ENCODE measurements at regions not wholly inside any gene's neighbourhood (a gene's known extent, or its start where the extent isn't known, plus 50 kb on each side); places are given as distances from the start of the nearest gene placed in this dataset.

DNA sequence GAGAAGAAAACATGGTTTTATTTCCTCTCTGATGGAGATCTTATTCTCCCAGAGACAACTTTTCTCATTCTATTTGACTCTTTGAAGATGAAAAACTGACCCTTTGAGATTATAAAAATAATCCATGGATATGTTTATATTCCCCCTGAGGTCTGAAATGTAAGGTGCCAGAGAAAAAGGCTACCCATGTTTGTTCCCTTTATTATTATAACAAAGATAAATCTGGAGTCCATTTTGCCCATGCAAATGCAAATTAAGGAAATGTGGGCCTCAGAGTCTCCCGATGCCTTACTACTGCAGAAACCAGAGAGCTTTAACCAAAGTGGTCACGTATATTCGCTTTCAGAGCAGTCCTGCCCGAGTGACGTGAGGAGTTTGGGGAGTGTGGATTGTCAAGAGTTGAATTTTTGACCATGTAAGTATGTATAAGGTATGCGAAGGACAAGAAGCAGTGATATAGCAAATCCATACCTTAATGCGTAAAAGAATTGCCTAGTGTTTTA, 312.5 kb downstream of the RASEF start:
- TF ChIP-seq, protein P1, sequence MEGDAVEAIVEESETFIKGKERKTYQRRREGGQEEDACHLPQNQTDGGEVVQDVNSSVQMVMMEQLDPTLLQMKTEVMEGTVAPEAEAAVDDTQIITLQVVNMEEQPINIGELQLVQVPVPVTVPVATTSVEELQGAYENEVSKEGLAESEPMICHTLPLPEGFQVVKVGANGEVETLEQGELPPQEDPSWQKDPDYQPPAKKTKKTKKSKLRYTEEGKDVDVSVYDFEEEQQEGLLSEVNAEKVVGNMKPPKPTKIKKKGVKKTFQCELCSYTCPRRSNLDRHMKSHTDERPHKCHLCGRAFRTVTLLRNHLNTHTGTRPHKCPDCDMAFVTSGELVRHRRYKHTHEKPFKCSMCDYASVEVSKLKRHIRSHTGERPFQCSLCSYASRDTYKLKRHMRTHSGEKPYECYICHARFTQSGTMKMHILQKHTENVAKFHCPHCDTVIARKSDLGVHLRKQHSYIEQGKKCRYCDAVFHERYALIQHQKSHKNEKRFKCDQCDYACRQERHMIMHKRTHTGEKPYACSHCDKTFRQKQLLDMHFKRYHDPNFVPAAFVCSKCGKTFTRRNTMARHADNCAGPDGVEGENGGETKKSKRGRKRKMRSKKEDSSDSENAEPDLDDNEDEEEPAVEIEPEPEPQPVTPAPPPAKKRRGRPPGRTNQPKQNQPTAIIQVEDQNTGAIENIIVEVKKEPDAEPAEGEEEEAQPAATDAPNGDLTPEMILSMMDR (IDR thresholded peaks at IDR 0.05) = no peak
- H3K36me3 ChIP-seq = no peaks in the 10 kb centered on the region
- H3K9me3 ChIP-seq = no peaks in the 10 kb centered on the region
- H3K4me1 ChIP-seq = no peaks in the 10 kb centered on the region
- intact Hi-C loops (cut with DNase I) = no loop called here
- H3K27ac ChIP-seq = no peak overlapping the region
- ATAC-seq (no peak), DNase-seq (no peak)
- H3K4me3 ChIP-seq = no peak overlapping the region
- no peaks in the 10 kb centered on the region for H3K27me3 ChIP-seq (ENCODE audit: low read depth)

DNA sequence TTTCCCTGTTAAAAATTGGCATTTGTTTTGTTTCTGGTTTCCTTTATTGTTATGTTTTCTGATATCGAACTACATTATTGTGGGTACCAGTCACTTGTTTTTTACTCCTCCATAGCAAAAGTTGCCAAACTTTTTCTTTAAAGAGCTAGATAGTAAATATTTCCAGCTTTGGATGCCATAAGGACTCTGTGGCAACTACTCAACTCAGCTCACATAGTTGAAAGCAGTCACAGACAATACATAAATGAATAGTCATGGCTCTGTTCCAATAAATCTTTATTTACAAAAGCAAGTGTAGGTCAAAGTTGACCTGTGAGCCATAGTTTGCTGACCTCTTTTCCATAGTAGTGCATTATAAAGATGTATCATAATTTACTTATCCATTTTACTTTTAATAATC, 305.0 kb downstream of the RASEF start:
- no peak overlapping the region for H3K4me3 ChIP-seq
- H3K4me1 ChIP-seq = no peaks in the 10 kb centered on the region
- H3K36me3 ChIP-seq = no peaks in the 10 kb centered on the region
- intact Hi-C loops (cut with DNase I) = no loop called here
- TF ChIP-seq, protein P1 (IDR thresholded peaks at IDR 0.05) = no peak
- ATAC-seq = no peak
- no peak overlapping the region for H3K27ac ChIP-seq
- no peak for DNase-seq
- H3K9me3 ChIP-seq = no peaks in the 10 kb centered on the region
- H3K27me3 ChIP-seq (ENCODE audit: low read depth) = no peaks in the 10 kb centered on the region

DNA sequence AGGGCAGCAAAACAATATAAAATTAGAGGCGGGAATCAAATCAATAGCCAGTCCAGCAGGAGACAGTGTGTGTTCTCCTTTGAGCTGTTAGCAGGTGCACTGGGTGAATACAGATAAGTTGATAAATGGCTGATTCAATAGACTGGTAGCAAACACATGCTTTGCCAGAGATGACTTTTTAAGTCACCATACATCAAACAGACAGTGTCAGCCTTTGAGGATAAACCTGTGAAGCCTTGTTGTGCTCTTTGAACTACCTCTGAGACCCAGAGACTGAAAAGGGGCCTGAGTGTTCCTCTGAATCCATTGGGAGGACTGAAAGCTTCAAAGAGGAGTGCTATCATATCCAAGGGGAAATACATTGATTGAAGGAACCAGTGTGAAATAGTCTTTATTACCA, 301.9 kb downstream of the RASEF start:
- TF ChIP-seq, protein P1 (IDR thresholded peaks at IDR 0.05) = no peak
- DNase-seq (no peak), ATAC-seq (no peak)
- intact Hi-C loops (cut with DNase I) = no loop called here
- H3K27me3 ChIP-seq (ENCODE audit: low read depth) = no peaks in the 10 kb centered on the region
- no peak overlapping the region for H3K27ac ChIP-seq
- H3K9me3 ChIP-seq = no peaks in the 10 kb centered on the region
- no peaks in the 10 kb centered on the region for H3K36me3 ChIP-seq
- no peak overlapping the region for H3K4me3 ChIP-seq
- H3K4me1 ChIP-seq = no peaks in the 10 kb centered on the region

DNA sequence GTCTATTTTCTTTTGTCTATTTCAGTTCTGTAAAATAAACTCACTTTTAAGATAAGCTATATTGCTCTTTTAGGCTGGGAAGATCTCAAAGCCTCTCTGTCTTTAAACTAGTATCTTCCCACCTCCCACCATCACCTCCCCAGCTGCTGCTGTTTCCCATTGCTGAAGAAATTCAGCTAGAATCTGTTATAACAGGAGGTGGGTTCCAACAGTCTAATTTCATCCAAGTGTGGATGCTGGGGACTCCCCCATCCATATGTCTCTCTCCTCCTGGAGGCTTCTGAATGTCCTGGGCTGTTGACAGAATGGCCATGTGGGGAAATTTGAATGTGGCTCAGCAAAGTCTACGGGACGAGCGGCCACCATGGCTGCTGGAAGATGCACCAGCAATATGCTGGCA, 301.0 kb downstream of the RASEF start:
- Histone ChIP-seq H3K36me3 (no peaks in the 10 kb centered on the region), H3K27ac (no peak overlapping the region), H3K4me1 (no peaks in the 10 kb centered on the region), H3K9me3 (no peaks in the 10 kb centered on the region), H3K27me3 (ENCODE audit: low read depth) (no peaks in the 10 kb centered on the region), H3K4me3 (no peak overlapping the region)
- TF ChIP-seq, protein P1 (IDR thresholded peaks at IDR 0.05) = no peak
- ATAC-seq (no peak), DNase-seq (no peak)
- intact Hi-C loops (cut with DNase I) = no loop called here

DNA sequence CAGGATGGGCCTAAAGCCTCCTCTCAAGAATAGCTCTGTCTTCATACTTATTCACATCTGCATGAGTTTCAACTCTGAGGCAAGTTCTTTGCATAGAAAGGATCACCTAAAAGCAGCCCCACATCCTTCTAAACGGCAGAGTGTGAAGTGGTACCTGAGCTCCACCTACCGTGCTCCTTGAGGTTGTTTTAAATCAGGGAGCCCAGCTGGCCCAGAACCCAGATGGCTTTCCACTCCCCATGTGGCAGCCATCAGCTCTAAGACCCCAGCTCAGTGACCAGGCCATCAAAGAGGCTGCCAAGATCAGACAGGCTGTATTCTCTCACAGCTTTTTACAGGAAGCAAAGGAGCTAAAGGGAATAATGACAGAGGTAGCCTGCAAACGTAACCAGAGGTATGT, 299.3 kb downstream of the RASEF start:
- H3K36me3 ChIP-seq = no peaks in the 10 kb centered on the region
- DNase-seq = no peak
- intact Hi-C loops (cut with DNase I) = no loop called here

More for the DNA sequence above, 299.3 kb downstream of the RASEF start:
- ATAC-seq = no peak
- no peak overlapping the region for H3K27ac ChIP-seq
- H3K9me3 ChIP-seq = no peaks in the 10 kb centered on the region
- no peak overlapping the region for H3K4me3 ChIP-seq
- TF ChIP-seq, protein P1 (IDR thresholded peaks at IDR 0.05) = no peak
- no peaks in the 10 kb centered on the region for H3K4me1 ChIP-seq
- H3K27me3 ChIP-seq (ENCODE audit: low read depth) = no peaks in the 10 kb centered on the region

All from lower lobe of right lung (tissue), 2 donors.